ENCODE measurements at regions not wholly inside any gene's neighbourhood (a gene's known extent, or its start where the extent isn't known, plus 50 kb on each side); places are given as distances from the start of the nearest gene placed in this dataset.

- no peak for TF ChIP-seq CTCF (IDR thresholded peaks at IDR 0.05; ENCODE audit: insufficient read depth, low read depth, low read length)
- TF ChIP-seq EZH2 (IDR thresholded peaks at IDR 0.05; ENCODE audit: insufficient read depth, low read length): no peak
Measured at GRCh38 chr5:142255831-142256230, 69.0 kb downstream of the SPRY4 start.
